OCI-M1 (cell line): ENCODE measurements at regions not wholly inside any gene's neighbourhood (a gene's known extent, or its start where the extent isn't known, plus 50 kb on each side); places are given as distances from the start of the nearest gene placed in this dataset.

ENCODE experiments used
- DNase-seq: peaks from one replicate; lab custom pipeline; 2025; lab: John Stamatoyannopoulos, UW

DNA sequence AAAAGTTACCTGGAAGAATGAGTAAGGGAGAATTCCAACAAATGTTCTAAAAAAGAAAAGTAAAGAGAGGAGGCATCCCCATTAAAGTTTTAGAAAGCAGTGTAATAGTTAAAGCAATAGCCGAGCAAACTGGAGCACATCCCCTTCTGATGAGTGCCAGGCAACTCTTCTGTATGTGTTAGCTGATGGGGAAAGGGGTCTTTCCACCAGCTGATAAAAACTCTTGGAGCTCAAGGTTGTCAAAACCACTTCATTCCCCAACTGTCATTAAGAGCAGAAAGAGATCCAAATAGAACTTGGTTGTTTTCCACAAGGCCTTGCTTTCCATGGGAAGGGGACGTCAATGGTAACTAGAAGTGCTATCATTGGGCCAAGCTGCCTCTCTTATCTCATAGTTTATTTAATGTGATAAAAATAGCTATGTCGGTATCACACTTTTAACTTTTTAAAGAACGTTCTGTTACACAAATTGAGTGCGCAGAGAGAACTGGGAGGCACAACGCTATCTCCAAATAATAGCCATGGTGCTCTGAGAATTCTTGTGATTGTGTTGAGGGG, 116.9 kb downstream of the POLR2M start:
- DNase-seq: no peak

GRCh38 chr15:57824186-57824585, 117.7 kb downstream of the POLR2M start:
- DNase-seq: no peak

DNA sequence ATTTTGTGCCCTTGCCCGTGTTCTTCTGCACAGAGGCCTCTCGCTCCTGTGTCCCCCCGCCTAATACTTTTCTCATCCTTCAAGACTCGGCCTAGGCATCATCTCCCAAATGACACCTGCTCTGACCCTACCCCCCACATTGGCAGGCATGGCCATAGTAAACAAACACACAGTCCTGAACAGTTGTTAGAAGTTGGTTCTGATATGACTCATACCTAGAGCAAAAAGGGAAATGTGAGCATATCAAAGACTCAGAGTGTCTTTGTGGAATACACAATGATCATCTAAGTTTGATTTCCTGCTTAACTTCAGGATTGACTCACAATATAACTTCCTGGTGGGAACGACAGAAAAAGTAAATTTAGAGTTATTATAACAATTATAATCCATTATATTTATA, 120.5 kb downstream of the POLR2M start:
- no peak for DNase-seq

DNA sequence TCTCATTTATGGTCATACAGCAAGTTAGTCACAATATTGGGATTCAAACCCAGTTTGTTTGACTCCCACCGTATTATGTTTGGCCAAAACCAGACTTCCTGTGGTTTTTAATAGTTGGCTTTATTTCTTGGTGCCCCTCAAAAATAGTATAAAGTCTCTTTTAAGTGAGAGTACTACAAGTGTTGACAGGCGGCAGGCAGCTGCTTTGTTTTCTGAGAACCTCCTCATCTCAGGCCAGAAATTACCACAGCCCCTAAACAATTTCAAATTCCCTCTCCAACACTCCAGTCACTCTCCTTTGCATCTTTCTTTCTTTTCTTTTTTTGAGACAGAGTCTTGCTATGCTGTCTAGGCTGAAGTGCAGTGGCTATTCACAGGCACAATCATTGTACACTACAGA, 121.5 kb downstream of the POLR2M start:
- DNase-seq: no peak

GRCh38 chr15:57832183-57832582, 125.7 kb downstream of the POLR2M start:
- DNase-seq: no peak

GRCh38 chr15:57835119-57835518, 128.6 kb downstream of the POLR2M start:
- no peak for DNase-seq

- no peak for DNase-seq
Measured at GRCh38 chr15:57849317-57849716, 142.8 kb downstream of the POLR2M start.

DNA sequence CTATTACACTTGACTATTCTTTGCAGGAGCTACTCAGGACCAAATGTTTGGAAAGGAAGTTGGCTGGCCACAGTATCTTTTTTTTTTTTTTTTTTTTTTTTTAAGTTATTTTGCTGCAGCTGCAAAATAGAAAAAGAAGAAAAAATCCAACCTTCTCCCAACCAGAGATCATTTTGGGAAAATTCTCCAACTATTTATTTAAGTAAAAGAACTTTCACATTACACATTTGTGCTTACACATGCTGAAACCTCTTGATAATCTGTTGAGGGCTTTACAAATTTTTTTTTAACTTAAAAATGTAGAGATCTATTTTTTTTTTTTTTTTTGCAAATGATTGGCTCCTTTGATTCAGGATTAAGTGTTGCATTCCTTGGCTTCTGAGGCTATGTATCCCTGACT, 148.0 kb downstream of the POLR2M start:
- no peak for DNase-seq

DNA sequence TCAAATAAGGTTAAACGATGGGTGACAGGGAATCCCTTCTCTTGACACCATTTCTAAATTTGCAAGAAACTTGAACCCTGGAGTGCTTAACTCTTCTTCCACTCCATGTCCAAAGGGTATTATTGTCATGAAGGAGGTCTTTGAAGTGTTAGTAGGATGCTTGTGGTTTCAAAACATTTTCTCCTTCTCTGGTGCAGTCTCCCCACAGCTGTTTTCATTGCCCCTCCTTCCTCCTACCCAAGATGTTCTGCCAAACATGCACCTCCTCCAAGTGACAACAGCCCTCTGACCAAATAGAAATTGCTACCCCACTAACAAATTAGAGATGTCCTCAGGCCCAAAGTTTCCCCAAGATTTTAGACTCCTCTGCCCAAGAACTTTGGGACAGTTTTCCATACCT, 151.4 kb downstream of the POLR2M start:
- no peak for DNase-seq

GRCh38 chr15:57859130-57859685, 152.7 kb downstream of the POLR2M start:
- no peak for DNase-seq

DNA sequence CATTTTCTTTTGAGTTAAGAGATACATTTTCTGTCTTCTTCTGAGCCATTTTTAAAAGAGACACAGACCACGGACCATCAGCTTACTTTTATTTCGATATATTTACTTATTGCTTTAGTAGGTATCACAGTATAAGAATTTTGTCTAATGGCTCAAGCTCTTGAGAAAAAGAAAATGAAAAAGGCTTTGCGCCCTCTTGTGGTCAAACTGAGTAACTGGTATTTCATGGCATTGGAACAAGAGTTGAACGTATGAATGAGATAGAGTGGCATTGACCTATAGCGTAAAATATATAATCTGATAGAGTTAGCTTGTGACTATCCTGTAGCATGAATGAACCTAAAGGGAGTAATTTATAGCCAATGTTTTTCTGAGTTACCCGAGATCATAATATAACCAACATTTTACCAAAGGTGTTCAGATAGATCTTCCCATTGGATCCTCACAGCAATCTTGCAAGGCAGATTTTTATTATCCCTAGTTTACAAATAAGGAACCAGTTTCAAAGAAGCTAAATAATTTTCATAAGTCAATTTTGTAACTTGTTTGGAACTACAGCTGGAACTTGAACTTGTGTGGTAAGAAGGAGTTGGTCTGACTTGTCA, 154.6 kb downstream of the POLR2M start:
- peak; percentile 75 for DNase-seq

DNA sequence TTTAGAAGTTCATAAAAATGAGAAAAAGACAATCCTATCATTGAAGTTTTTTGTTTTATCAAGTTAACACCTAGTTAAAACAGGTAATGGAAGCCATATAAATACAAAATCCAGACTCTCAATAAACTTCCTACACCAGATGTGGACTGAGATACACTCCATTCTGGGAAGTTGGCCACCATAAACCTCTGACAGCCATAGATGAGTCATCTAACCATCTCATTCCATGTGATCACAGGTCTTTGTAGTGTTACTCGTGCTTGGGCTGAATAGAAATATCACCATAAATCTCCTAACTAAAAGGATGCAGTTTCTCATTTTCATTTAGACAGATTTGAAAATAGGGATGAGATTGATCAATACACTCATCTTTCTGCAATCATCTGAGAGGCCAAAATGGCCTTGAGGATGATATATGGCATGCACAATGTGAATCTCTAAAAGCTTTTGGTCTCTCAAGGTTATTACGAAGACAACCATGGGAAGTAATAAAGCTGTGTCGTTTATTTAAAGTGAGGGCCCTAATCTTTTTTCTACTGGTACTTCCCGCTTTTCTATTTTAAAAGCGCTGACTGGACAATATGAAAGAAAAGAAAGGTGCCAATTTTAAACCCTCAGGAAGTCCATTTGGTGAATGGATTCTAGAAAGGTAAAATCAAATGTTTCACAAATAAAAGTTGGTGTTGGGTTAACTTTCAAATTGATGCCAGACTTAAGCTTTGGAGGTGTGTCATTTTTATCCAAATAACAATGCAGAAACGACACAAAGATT, 155.5 kb downstream of the POLR2M start:
- peak; percentile 5 for DNase-seq

DNA sequence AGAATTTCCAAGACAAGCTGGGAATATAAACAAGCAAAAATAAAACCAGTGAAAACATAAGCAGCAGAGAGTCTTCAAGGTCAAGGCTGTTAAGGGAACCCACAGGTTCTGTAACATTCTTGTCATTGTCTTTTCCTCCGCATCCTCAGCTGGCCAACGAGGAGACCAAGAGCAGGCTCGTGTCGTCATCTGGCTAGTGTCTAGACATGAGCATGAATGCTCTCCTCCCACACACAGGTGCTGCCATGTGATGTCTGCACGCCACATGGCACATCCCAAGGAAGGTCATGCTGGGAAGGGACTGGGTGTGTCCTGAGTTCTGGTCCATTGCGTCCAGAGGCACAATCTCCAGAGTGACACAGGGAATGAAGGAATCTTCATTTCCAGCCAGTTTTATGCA, 156.2 kb downstream of the POLR2M start:
- no peak for DNase-seq

GRCh38 chr15:57865294-57865693, 158.8 kb downstream of the POLR2M start:
- no peak for DNase-seq

DNA sequence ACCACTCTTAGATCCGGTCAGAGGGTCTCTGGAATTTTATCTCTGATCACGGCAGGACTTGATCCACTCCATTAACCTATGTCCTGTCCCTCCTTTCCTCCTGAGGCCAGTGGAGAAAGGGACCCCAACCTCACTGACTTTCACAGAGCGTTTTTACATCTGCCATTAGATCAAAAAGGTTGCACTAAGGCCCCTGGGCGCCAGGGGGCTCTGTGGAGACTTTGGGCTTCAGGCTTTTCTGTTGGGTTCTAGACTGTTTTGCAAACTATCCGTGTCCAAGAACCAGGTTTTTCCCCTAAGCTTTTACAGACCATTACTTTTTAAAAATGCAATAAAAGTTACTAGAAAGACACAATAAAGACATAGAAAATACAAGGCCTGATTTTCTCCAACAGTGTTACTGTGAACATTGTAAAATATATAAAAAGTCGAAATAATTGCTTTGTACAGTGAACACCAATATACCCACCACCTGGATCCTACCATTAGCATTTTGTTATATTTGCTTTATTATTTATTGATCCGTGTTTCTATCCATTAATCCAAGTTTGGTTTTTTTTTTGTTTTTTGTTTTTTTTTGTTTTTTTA, 159.7 kb downstream of the POLR2M start:
- DNase-seq: peak; percentile 76

GRCh38 chr15:57867970-57868798, 161.7 kb downstream of the POLR2M start:
- peak; percentile 13 for DNase-seq

DNA sequence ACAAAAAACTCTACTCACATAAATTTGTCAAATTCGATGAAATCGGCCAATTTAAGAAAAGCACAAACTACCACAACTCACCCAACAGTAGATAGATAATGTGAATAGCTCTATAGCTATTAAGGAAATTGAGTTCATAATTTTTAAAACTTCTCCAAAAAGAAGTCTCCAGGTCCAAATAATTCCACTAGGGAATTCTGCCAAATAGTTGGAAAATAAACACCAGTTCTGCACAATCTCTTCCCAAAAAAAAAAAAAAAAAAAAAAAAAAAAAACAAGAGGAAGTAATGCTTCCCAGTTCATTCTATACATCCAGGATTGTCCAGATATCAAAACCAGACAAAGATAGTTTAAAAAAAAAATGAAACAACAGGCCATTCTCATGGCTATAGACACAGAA, 164.2 kb downstream of the POLR2M start:
- DNase-seq: no peak

DNA sequence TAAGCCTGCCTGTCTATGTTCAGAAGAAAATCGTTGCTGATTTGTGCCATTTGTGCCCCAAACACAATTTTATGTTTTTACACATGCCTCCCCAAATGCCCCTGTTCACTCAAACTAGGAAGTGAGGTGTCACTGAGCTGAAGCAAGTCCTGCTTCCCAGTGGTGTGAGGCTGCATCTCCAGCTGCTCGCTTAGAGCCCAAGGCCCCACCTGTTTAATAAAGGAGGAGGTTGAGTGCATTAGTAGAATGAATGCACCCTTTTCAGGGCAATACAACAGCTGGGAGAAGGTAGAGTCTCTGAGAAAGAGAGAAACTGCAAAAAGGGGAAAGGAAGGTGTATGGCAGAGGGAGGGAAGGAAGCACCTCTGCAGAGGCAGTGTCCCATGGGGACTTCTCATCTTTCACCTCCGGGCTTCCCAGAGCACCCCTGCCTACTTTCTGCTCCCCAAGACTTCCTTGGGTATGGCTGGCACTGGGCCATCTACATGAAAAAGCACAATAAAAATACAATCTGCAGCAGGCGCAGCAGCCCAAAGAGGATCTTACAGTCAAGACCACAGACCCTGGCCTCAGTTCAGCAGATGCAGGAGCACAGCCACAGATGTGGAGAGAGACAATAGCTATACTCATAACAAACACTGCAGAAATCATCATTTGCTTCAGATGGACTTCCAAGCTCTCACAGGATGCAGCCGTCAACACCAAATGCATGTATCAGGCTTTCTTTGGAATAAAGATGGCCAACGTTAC, 165.9 kb downstream of the POLR2M start:
- no peak for DNase-seq

- DNase-seq: no peak
Measured at GRCh38 chr15:57873564-57874209, 167.2 kb downstream of the POLR2M start.

DNA sequence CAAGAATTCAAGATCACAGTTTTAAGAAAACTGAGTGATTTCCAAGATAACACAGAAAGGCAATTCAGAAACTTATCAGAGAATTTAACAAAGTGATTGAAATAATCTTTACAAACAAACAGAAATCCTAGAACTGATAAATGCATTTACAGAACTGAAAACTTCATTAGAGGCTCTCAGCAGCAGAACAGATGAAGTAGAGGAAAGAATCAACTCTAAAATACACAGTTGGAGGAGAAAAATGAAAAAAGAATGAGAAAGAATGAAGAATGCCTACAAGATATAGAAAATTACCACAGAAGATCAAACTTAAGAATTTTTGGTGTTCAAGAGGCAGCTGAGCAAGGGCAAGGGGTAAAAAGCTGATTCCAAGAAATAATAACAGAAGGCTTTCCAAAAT, 168.8 kb downstream of the POLR2M start:
- no peak for DNase-seq

- no peak for DNase-seq
Measured at GRCh38 chr15:57878573-57878972, 172.1 kb downstream of the POLR2M start.
